T-helper 1 cell treated with Interleukin-12 subunit alpha and Interleukin-12 subunit beta and Interleukin-4 antibody, amounts not matched to agents 30 ng/mL and 1 ng/mL, for 36 hours (primary cell): ENCODE measurements at regions not wholly inside any gene's neighbourhood (a gene's known extent, or its start where the extent isn't known, plus 50 kb on each side); places are given as distances from the start of the nearest gene placed in this dataset.
"Not testable (repeated sequence)": the region's sequence is repeated elsewhere in the genome, so short reads cannot be mapped to it uniquely, and the experiment has no call there.

Source experiments
- intact Hi-C: fragments of 100-400 bp; cut with micrococcal nuclease; formaldehyde crosslinking; loops from one replicate; pipeline ENCODE4 v1.15.1; 2024

- intact Hi-C loops = no loop called here
These were observed 112.5 kb upstream of the CD82 start for GRCh38 chr11:44452827-44453572.

GRCh38 chr11:44453871-44454270 is 111.6 kb upstream of the CD82 start:
- intact Hi-C loops = no loop called here

- intact Hi-C loops = no loop called here
These were observed 110.8 kb upstream of the CD82 start for GRCh38 chr11:44454666-44455065.

- intact Hi-C loops = no loop called here
These were observed 108.7 kb upstream of the CD82 start for GRCh38 chr11:44456544-44457300.

- intact Hi-C loops = no loop called here
These were observed 107.6 kb upstream of the CD82 start for GRCh38 chr11:44457862-44458261.

- intact Hi-C loops = loop anchor here (1.0 kb wide), 1 partner anchor 177 kb away; no protein-coding TSS in a partner anchor
These were observed 101.7 kb upstream of the CD82 start for GRCh38 chr11:44463751-44464150.

GRCh38 chr11:44464741-44465140 is 100.7 kb upstream of the CD82 start:
- intact Hi-C loops = loop anchor here (1.0 kb wide), 1 partner anchor 178 kb away; no protein-coding TSS in a partner anchor

GRCh38 chr11:44466531-44467205 is 98.8 kb upstream of the CD82 start:
- intact Hi-C loops = no loop called here

GRCh38 chr11:44467413-44467812 is 98.0 kb upstream of the CD82 start:
- intact Hi-C loops = no loop called here

GRCh38 chr11:44467931-44468330 is 97.5 kb upstream of the CD82 start:
- intact Hi-C loops = no loop called here

- intact Hi-C loops = no loop called here
These were observed 97.0 kb upstream of the CD82 start for GRCh38 chr11:44468345-44468988.

- intact Hi-C loops = no loop called here
These were observed 96.1 kb upstream of the CD82 start for GRCh38 chr11:44469412-44469811.

- intact Hi-C loops = no loop called here
These were observed 94.6 kb upstream of the CD82 start for GRCh38 chr11:44470854-44471253.

- intact Hi-C loops = no loop called here
These were observed 93.9 kb upstream of the CD82 start for GRCh38 chr11:44471603-44472002.

GRCh38 chr11:44472916-44473315 is 92.5 kb upstream of the CD82 start:
- intact Hi-C loops = no loop called here

GRCh38 chr11:44474702-44475101 is 90.8 kb upstream of the CD82 start:
- intact Hi-C loops = no loop called here

- intact Hi-C loops = no loop called here
These were observed 90.3 kb upstream of the CD82 start for GRCh38 chr11:44475114-44475686.

GRCh38 chr11:44482338-44482737 is 83.1 kb upstream of the CD82 start:
- intact Hi-C loops = not testable (repeated sequence)

- intact Hi-C loops = no loop called here
These were observed 81.4 kb upstream of the CD82 start for GRCh38 chr11:44483919-44484610.

- intact Hi-C loops = no loop called here
These were observed 77.1 kb upstream of the CD82 start for GRCh38 chr11:44488165-44488965.
